Left renal pelvis (tissue), 4 donors: ENCODE measurements at regions not wholly inside any gene's neighbourhood (a gene's known extent, or its start where the extent isn't known, plus 50 kb on each side); places are given as distances from the start of the nearest gene placed in this dataset.

Experiments
- DNase-seq, 4 donors: peaks; one replicate each; pipeline ENCODE4 v3.0.0-alpha.2; 2013; ENCODE audit warnings: low read depth in 4 of 4, low spot score in 3 of 4

- no peak for DNase-seq
Measured at GRCh38 chr11:69411257-69411924, 70.1 kb upstream of the LINC01488 start.

- no peak for DNase-seq
Measured at GRCh38 chr11:69413015-69413801, 68.3 kb upstream of the LINC01488 start.

- no peak for DNase-seq
Measured at GRCh38 chr11:69413993-69414392, 67.5 kb upstream of the LINC01488 start.

GRCh38 chr11:69414773-69415187 is 66.7 kb upstream of the LINC01488 start:
- no peak for DNase-seq

GRCh38 chr11:69415411-69416142 is 65.9 kb upstream of the LINC01488 start:
- DNase-seq, result no peak

GRCh38 chr11:69416143-69416515 is 65.3 kb upstream of the LINC01488 start:
- no peak for DNase-seq

GRCh38 chr11:69416762-69417698 is 64.4 kb upstream of the LINC01488 start:
- DNase-seq, result no peak

- no peak for DNase-seq
Measured at GRCh38 chr11:69417699-69418085, 63.8 kb upstream of the LINC01488 start.

- DNase-seq, result no peak
Measured at GRCh38 chr11:69418576-69419296, 62.7 kb upstream of the LINC01488 start.

GRCh38 chr11:69419662-69420395 is 61.6 kb upstream of the LINC01488 start:
- no peak for DNase-seq

GRCh38 chr11:69422645-69423044 is 58.8 kb upstream of the LINC01488 start:
- no peak for DNase-seq

GRCh38 chr11:69423181-69423580 is 58.3 kb upstream of the LINC01488 start:
- DNase-seq, result no peak

GRCh38 chr11:69423611-69424385 is 57.7 kb upstream of the LINC01488 start:
- no peak for DNase-seq

- no peak for DNase-seq
Measured at GRCh38 chr11:69424748-69425147, 56.7 kb upstream of the LINC01488 start.

GRCh38 chr11:69425444-69425843 is 56.0 kb upstream of the LINC01488 start:
- DNase-seq, result no peak

- DNase-seq, result no peak
Measured at GRCh38 chr11:69425895-69426544, 55.4 kb upstream of the LINC01488 start.

- no peak for DNase-seq
Measured at GRCh38 chr11:69427337-69427736, 54.1 kb upstream of the LINC01488 start.
